A673 (cell line): ENCODE measurements at regions not wholly inside any gene's neighbourhood (a gene's known extent, or its start where the extent isn't known, plus 50 kb on each side); places are given as distances from the start of the nearest gene placed in this dataset.

Experiments used
- CTCF ChIP-seq: fragments of 300-800, 200-600 bp; sonication (generic); conservative IDR thresholded peaks from 2 replicates; pipeline ENCODE4 v1.5.1; 2017; ENCODE audit warnings: low read depth, mild to moderate bottlenecking, antibody characterized with exemption, low read length, moderate library complexity, mixed read lengths
- EZH2 ChIP-seq: fragments of 200-600 bp; sonication (generic); IDR thresholded peaks from 2 replicates; pipeline ENCODE4 v1.6.1; 2017; ENCODE audit warnings: borderline replicate concordance, low read depth, mild to moderate bottlenecking, mixed read lengths, antibody characterized with exemption, low read length; ENCODE audit not compliant: poor library complexity, severe bottlenecking

- TF ChIP-seq CTCF (peak; percentile 50), EZH2 (no peak)
These were observed 123.6 kb downstream of the ADCYAP1R1 start for GRCh38 chr7:31175672-31176071.
